GM21825 (cell line): ENCODE measurements at regions not wholly inside any gene's neighbourhood (a gene's known extent, or its start where the extent isn't known, plus 50 kb on each side); places are given as distances from the start of the nearest gene placed in this dataset.
"Not testable (repeated sequence)": the region's sequence is repeated elsewhere in the genome, so short reads cannot be mapped to it uniquely, and the experiment has no call there.

ENCODE experiments used
- ATAC-seq: cut with Tn5 transposase; IDR thresholded peaks from one replicate; pipeline ENCODE4 v1.9.1; 2021; ENCODE audit warnings: mild to moderate bottlenecking, moderate library complexity; ENCODE audit not compliant: unreplicated experiment

DNA sequence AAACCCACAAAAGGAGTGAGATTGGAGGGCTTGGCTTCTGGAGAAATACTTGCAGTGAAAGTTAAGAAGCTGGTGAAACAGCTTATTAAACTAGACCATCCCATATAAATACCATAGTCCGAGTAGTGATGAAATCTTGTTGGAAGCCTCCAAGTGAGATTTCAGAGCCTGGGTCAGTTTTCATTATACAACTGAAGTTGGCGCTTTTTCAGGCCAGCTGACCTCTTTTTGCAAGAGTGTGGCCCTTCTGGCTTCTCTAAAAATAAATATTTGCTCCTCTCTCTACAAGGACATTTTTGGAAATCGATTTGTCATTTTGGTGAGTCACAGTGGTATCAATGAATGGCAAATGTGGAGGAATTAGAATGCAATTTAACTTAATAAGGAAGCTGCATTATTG, 51.2 kb upstream of the THRB start:
- no peak for ATAC-seq

DNA sequence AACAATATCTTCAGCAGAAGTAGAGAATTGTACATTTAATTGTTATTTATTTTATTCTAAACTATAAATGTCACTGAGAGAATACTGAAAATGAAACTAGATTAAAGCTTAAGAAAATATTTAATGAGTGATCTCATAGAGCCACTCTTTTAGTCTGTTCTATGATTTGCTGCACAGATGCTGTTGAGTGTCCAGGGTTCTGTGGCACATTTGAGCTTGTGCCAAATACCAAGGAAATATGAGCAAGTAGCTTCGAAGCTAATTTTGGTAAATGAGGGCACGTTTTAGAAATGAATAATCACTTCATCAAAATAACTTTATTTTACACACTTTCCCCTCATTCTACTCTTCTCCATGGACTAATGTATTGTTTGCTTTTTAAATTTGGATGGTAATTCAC, 53.6 kb upstream of the THRB start:
- ATAC-seq = no peak

DNA sequence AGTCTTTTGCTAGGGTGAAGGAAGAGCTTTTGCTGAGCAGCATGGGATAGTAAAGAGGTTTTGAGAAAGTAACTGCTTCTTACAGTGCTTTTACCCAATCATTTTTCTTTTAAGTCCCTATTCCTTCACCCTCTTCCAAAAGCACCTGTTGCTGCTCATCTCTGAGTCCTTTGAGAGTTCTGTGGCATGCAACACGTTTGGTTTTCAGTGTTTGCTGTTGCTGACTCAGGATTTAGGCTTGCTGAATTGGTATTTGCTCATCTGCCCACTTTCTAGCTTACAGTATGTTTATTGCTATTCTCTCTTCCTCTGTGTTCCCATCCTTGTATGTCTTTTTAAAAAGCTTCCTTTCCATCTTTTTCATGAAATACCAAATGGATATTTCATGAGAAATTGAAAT, 55.9 kb upstream of the THRB start:
- no peak for ATAC-seq

DNA sequence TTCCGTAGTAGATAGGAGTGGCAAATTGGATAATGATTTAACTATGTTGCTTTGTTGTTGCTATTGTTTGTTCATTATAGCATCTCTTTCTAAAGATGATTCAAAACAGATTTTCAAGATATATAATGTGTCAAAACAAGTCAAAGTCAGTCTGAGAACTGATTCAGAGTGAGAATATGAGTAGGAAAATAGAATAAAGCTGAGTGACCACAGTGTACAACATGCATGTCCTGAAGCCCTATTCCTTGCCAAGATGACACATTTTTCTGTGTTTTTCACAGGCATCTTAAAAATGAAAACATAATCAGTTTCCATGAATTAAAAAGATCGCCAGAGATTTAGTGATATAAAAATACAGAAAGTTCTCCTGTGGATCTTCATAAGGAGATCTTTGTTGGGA, 57.0 kb upstream of the THRB start:
- ATAC-seq = no peak

DNA sequence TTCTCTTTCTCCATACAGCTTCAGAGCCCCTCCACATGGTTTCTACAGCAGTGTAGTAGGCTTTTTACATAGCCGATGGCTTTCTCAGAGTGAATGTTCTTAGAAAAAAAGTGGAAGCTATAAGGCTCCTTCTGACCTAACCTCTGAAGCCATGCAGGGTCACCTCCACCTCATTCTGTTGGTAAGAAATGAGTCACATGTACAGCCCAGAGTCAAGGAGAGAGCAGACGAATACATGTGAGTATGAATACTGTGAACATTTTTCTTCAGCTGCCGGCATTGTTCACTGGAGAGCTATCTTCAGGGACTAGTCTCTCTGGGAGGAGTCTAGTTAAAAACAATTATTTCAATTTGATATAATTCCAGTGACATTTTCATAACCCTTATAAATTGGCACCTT, 68.2 kb upstream of the THRB start:
- no peak for ATAC-seq

DNA sequence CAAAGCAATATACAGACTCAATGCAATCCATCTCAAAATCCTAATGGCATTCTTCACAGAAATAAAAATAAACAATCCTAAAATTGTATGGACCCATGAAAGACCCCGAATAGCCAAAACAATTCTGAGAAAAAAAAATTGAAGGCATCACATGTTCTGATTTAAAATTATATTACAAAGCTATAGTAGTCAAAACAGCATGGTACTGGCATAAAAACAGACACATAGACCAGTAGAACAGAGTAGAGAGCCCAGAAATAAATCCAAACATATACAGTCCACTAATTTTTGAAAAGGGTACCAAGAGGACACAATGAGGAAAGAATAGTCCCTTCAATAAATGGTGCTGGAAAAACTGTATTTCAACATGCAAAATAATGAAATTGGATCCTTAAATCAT, 70.4 kb upstream of the THRB start:
- ATAC-seq = no peak

DNA sequence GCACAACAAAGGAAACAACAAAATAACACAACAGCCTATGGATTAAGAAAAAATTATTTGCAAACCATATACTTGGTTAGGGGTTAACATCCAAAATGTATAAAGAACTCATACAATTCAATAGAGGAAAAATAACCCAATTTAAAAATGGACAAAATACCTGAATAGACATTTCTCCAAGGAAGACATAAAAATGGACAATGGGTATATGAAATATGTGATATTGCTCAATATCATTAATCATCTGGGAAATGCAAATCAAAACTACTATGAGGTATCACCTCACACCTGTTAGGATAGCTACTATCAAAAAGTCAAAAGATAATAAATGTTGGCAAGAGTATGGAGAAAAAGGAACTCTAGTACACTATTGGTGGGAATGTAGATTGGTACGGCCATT, 71.0 kb upstream of the THRB start:
- no peak for ATAC-seq

DNA sequence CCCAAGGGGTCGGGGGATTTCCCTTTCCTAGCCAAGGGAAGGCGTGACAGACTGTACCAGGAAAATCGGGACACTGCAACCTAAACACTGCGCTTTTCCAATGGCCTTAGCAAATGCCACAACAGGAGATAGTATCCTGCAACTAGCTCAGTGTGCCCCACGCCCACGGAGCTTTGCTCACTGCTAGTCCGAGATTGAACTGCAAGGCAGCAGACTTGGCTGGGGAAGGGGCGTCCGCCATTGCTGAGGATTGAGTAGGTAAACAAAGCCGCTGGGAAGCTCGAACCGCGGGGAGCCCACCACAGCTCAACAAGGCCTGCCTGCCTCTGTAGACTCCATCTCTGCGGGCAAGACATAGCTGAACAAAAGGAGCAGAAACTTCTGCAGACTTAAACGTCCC, 72.3 kb upstream of the THRB start:
- ATAC-seq = no peak

DNA sequence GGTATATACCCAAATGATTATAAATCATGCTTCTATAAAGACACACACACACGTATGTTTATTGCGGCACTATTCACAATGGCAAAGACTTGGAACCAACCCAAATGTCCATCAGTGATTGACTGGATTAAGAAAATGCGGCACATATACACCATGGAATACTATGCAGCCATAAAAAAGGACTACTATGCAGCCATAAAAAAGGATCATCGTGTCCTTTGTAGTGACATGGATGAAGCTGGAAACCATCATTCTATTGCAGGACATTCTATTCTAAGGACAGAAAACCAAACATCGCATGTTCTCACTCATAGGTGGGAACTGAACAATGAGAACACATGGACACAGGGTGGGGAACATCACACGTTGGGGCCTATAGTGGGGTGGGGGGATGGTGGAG, 77.8 kb upstream of the THRB start:
- not testable (repeated sequence) for ATAC-seq

DNA sequence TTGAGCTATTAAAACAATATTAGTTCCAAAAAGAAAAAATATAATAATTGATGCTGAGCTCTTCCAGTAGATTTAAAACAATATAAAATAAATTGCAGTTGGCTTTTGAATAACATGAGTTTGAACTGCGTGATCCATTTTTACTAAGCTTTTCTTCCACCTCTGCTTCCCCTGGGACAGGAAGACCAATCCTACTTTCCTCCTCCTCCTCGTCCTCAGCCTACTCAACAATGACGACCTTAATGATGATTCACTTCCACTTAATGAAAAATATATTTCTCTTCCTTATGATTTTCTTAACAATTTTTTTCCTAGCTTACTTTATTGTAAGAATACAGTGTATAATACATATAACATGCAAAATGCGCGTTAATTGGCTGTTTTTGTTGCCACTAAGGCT, 78.9 kb upstream of the THRB start:
- ATAC-seq = no peak

DNA sequence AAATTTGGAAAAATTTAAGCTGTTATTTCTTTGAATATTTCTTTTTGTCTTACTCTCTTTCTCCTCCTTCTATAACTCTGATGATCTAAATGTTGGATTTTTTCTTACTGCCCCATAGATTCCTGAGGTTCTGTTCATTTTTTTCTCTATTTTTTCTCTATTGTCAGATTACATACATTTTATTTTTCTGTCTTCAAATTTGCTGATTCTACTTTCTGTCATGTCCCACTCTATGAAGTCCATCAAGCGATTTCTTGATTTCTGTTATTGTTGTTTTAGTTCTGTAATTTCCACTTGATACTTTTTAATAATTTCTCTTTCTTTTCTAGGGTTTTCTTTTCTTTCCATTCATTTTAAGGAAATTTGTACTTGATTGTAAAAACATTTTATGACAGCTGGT, 83.7 kb upstream of the THRB start:
- ATAC-seq = no peak

DNA sequence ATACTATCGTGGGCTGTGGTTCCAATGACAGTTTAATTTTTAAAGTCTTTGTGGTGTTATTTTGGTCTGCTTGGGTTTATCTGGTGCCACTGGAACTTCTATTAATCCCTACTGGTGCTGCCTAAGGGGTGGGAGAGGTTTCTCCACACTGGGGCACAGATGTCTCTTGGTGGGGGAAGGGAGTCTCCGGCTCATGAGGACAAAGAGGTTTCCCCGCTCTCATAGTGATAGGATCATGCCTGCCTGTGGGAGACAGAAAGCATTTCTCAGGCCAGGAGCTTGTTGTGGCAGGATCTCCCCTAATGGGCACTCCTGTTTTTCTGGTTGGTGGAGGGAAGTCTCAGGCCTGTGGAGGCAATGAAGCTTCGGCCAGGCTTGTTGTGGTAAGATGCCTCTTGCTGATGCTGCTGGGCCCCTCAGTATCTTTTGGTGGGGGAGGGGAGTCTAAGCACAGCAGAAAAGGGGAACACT, 84.3 kb upstream of the THRB start:
- no peak for ATAC-seq

DNA sequence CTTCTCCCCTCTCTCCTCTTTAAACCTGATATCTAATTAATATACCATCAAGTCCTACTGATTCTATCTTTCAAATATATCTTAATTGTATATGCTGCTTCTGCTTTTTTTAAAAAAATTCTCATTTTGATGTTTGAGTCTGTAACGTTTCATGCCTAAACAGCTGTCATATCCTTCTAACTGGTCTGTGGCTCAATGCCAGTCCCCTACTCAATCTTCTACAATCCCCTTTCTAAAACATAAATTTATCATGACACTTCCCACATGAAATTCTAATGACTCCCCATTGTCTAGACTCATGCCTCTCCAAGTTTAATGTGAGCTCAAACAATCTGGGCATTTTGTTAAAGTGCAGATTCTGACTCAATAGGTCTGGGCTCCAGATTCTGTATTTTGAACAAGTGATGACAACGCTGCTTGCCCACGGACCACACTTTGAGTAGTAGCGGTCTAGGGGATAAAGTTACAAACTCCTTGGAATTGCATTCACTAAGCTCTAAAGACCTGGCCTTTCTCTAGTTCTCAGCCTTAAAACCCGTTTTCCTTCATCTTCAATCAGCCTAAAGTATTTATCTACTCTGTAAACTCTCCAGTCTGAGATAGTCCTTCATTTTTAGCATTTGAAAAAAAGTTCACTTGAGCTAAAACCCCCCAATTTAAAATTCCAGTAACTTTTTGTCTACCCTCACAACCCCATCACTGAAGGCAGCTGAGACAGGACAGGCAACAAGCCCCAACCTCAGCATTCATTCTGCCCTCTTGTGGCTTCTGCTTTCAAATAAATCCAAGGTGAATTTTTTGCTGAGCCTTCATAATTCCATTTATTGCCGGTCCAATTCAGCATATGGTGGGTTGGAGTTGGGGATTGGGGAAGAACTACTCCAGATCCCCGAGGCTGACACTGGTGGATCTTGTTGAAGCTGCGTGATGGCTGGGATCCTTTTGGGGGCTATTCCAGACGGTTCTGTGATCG, 88.1 kb upstream of the THRB start:
- no peak for ATAC-seq

DNA sequence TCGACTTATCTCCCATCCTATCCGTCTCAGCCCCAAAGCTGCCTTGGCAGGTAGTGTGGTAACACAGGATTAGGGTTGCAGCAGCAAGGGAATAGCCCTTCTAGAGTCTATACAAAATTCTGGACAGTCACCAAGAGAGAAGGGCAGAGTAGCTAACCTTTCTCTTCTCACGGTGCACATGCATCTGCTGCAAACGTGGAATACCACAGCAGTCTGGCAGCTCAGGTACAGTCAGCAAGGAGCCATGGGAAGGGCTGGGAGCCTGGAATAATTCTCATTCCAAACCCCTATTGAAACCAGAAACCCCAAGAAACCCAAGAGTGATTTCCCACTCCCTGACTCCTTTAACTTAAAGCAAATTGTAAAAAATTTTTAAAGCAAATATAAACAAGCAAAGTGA, 92.3 kb upstream of the THRB start:
- no peak for ATAC-seq

DNA sequence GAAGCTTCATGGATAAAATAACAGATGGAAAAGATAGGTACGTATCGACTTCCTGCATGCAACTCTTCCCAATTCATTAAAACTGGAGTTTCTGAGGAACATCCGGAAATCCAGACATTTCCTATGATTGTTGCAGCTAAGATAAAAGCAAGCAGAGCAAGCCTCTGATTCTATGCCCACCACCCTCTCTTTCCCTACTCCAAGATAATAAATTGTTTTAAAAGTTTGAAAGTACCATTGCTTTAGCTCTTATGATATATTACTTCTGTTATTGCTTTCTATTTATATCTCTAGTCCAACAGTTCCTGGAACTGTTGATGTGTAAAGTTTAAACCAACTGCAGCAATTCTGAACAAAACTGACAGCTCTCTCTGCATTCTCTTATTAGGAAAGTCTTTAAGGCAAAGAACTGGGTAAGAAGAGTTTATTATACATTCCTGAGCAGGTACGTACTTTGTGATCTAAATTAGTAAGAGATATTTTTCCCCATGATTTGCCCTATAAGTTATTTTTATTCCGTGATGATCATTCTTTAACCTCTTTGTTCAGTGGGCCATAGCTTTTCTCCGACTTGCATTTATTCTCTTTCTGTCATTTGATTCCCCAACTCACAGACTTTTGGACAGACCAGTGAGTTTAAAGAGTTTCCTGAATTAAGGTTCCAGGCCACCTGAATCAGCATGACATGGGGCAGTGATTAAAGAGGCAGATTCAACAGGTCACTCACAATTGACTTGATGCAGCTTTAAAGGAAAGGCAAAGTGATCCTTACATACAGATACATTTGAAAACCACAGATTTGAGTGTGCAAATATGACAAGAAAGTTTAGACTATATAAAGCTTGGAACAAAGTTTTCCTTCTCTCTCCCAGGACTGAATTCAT, 94.2 kb upstream of the THRB start:
- no peak for ATAC-seq

DNA sequence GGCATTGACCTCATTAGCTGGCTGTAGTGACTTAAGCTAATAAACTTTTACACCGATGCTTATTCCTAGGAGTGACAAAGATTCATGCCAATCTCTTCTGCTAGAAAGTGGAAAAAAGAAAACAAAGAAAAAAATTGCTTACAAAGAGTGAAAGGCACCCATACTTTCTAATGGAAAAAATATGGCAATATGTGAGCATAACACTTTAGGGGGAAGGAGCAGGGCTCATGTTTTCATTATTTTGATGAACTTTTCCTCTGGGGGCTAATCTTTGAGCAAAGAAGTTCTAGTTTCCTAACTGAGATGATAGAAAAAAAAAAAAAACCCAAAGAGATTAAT, 94.8 kb upstream of the THRB start:
- ATAC-seq = no peak

DNA sequence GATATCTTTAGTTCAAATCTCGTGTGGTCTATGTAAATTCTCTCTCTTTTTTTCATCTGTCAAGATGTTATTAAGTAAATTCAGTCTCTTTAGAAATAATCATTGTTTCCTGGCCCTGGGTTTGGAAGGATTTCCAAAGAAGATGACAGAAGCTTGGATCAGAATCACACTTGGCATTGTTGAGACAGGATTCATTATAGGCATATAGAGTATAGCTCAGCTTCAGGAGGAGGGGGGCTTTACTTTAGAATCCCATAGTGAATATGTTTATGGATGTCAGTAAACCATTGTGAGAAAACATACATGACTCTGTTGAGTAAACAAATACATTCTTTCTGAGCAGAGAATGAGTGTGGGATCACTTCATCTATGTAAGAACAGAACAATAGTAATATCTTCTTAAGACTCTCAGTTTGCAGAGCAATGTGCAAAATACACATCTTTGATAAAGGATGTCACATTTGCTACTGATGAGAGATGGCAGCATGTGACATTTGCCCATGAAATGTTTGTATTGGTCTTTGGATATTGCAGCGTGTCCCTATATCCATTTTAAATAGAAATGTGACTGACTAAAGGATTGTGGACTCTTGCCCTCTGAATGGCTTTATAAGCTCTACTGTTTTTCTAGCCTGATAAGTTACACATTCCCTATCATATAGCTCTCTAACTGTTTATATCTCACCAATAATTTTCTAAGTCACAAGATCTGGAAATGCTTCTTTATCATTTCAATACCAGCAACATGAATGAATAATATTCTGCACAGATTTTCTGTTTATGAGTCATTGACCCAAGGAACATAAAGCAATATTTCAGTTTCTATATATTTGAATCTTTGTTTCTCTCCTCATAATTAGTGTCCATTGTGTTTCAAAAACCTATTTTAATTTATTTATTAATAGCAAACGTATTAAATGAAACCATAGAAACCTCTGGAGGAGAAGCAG, 95.6 kb upstream of the THRB start:
- no peak for ATAC-seq

DNA sequence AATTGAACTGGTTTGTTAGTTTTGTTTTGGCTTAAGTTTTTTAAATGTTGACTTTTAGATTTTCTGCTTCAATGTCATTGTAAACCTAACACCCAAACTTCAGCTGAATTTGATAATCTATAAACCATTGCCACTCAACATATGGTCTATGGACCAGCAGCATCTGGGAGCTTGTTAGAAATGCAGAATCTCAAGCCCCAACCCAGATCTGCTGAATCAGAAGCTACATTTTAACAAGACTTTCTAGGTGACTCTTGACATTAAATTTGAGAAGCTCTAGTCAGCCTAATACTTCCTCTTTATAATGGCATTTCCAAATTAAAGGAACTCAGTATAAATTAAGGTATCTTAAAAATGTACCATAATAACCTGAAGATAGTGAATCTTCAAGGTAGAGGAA, 96.5 kb upstream of the THRB start:
- no peak for ATAC-seq

DNA sequence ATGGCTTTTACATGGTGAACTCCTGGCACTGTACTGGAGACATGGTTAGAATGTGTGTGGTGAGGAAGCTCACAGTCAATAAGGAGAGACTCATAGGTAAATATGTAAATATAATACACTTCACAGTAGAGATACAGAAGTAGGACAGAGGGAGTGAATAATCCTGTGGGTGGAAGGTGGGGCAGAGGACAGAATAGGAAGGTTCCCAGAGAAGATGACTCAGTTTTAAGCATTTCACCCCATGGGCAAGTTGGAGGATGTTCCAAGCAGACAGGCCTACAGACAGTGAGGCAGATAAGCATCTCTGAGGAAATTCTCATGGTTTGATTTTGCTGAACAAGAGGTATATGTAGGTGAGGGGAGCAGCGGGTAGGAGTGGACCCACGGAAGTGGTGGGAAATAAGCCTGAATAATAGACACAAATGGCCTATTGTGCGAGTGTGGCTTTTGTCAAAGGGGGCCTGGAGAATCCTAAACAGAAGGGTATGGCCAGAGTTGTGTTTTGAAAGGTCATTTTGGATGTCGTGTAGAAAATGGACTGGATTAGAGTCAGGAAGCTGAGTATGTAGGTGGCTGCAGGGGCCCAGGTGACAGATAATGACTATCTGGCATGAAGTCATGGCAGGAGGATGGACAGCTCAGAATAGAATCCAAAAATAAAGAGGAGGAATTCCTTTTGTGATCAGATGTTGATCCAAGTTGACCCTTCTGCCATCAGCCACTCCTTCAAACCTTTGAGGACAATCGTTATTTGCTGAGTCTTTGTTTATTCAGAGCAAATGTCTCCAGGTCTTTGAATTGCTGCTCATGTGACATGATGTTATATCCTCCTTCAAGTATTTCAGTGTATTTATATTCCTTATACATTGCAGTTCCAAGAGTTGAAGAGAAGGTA, 97.3 kb upstream of the THRB start:
- ATAC-seq = no peak

DNA sequence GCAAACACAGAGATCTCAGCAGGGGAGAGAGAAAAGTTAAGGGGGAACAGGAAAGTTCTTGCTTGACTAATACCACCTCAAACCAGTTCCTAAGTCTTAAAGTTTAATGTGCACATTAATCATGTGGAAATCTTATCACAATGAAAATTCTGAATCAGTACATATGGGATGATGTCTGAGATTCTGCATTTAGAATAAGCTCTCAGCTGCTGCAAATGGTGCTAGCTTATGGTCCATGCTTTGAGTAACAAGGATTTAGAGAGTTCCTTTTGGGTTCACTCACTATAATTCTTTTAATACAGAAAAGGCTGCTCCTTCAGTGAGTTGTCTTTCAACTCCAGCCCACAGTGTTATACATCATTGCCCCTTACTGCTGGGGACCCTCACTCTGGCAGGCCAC, 99.5 kb upstream of the THRB start:
- ATAC-seq = no peak
